ENCODE measurements at regions not wholly inside any gene's neighbourhood (a gene's known extent, or its start where the extent isn't known, plus 50 kb on each side); places are given as distances from the start of the nearest gene placed in this dataset.

GRCh38 chr12:28851781-28852180 lies 297.3 kb upstream of the FAR2 start:
- no peak for DNase-seq (ENCODE audit: extremely low spot score, unreplicated experiment)
- Mint-ChIP-seq H3K4me1 (ENCODE audit: unreplicated experiment) (peaks cover 10% of the 10 kb centered on the region), H3K27me3 (ENCODE audit: unreplicated experiment) (peaks cover 2% of the 10 kb centered on the region), H3K36me3 (ENCODE audit: unreplicated experiment) (no peaks in the 10 kb centered on the region), H3K4me3 (ENCODE audit: unreplicated experiment) (no peak overlapping the region), H3K9me3 (ENCODE audit: unreplicated experiment) (no peaks in the 10 kb centered on the region), H3K27ac (ENCODE audit: unreplicated experiment) (no peak overlapping the region)
- TF ChIP-seq, protein P1, sequence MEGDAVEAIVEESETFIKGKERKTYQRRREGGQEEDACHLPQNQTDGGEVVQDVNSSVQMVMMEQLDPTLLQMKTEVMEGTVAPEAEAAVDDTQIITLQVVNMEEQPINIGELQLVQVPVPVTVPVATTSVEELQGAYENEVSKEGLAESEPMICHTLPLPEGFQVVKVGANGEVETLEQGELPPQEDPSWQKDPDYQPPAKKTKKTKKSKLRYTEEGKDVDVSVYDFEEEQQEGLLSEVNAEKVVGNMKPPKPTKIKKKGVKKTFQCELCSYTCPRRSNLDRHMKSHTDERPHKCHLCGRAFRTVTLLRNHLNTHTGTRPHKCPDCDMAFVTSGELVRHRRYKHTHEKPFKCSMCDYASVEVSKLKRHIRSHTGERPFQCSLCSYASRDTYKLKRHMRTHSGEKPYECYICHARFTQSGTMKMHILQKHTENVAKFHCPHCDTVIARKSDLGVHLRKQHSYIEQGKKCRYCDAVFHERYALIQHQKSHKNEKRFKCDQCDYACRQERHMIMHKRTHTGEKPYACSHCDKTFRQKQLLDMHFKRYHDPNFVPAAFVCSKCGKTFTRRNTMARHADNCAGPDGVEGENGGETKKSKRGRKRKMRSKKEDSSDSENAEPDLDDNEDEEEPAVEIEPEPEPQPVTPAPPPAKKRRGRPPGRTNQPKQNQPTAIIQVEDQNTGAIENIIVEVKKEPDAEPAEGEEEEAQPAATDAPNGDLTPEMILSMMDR (IDR thresholded peaks at IDR 0.05) = no peak

DNA sequence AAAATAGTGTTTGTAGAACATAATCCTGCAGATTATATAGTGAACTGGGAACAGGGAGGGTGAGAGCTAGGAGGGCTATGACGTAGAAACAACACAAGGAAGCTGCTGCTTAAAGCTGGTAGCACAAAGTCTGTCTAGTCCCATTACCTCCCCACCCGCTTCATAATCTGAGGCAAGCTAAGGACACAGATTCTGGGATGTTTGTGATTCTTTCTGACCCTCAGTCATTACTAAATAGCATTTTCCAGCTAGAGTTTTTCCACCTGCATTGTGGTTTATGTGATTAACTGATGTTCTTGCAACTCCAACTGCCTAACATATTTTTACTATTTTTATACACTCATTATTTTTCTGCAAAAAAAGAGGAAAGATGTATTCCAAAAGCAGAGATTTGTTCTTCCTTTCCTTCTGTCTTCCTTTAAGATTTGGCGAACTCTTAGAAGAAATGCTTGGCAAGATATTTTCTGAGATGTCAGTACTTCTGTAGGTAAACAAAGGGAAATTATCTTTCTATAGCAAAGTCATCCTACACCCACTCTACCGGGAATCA lies 293.2 kb upstream of the FAR2 start:
- Mint-ChIP-seq H3K27ac (ENCODE audit: unreplicated experiment) (no peak overlapping the region), H3K36me3 (ENCODE audit: unreplicated experiment) (no peaks in the 10 kb centered on the region), H3K4me1 (ENCODE audit: unreplicated experiment) (peaks cover 17% of the 10 kb centered on the region), H3K9me3 (ENCODE audit: unreplicated experiment) (no peaks in the 10 kb centered on the region), H3K27me3 (ENCODE audit: unreplicated experiment) (peaks cover 5% of the 10 kb centered on the region), H3K4me3 (ENCODE audit: unreplicated experiment) (no peak overlapping the region)
- DNase-seq (ENCODE audit: extremely low spot score, unreplicated experiment) = no peak
- TF ChIP-seq, protein P1 (IDR thresholded peaks at IDR 0.05) = no peak

GRCh38 chr12:28857369-28857768 lies 291.7 kb upstream of the FAR2 start:
- Mint-ChIP-seq H3K4me1 (ENCODE audit: unreplicated experiment) (peaks cover 17% of the 10 kb centered on the region), H3K36me3 (ENCODE audit: unreplicated experiment) (no peaks in the 10 kb centered on the region), H3K4me3 (ENCODE audit: unreplicated experiment) (no peak overlapping the region), H3K9me3 (ENCODE audit: unreplicated experiment) (no peaks in the 10 kb centered on the region), H3K27me3 (ENCODE audit: unreplicated experiment) (peaks cover 5% of the 10 kb centered on the region), H3K27ac (ENCODE audit: unreplicated experiment) (no peak overlapping the region)
- TF ChIP-seq, protein P1 (IDR thresholded peaks at IDR 0.05) = no peak
- DNase-seq (ENCODE audit: extremely low spot score, unreplicated experiment) = no peak

DNA sequence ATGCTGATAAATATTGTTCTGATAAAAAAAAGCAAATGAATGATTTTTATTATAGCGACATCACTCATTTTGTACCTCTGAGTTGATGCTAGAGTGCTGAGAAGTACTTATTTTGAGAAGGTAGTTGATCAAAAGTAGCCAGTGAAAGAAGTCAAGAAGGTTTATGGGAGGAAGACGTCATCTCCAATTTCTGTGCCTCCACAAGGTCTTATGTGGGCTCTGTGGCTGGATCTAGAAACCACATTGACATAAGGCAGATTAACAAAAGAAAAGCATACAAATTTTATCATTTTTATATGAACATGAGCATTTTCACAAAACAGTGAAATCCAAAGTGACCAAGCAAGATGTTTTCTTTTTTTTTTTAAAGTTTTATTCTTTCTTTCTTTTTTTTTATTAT lies 289.5 kb upstream of the FAR2 start:
- no peak for DNase-seq (ENCODE audit: extremely low spot score, unreplicated experiment)
- TF ChIP-seq, protein P1 (IDR thresholded peaks at IDR 0.05) = no peak
- Mint-ChIP-seq H3K27me3 (ENCODE audit: unreplicated experiment) (peaks cover 10% of the 10 kb centered on the region), H3K4me1 (ENCODE audit: unreplicated experiment) (peaks cover 17% of the 10 kb centered on the region), H3K36me3 (ENCODE audit: unreplicated experiment) (no peaks in the 10 kb centered on the region), H3K27ac (ENCODE audit: unreplicated experiment) (no peak overlapping the region), H3K4me3 (ENCODE audit: unreplicated experiment) (no peak overlapping the region), H3K9me3 (ENCODE audit: unreplicated experiment) (no peaks in the 10 kb centered on the region)

DNA sequence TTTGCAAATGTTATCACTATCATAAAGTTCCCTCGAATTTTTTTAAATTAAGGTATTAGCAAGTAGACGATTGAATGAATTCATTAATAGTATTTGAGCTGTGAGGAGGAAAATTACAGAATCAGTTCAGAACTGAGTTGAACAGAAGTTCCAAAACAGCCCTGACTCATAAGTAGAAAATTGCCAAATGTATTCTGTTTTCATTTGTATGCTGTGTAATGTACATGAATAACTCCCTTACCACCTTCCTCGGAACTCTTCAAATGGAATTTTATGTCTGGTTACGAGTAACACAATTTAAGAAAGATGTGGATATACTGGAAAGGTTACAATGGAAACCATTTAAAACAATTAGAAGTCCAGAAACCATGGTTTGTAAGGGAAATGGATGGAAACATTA lies 283.3 kb upstream of the FAR2 start:
- no peak for DNase-seq (ENCODE audit: extremely low spot score, unreplicated experiment)
- Mint-ChIP-seq H3K27me3 (ENCODE audit: unreplicated experiment) (peaks cover 9% of the 10 kb centered on the region), H3K36me3 (ENCODE audit: unreplicated experiment) (no peaks in the 10 kb centered on the region), H3K27ac (ENCODE audit: unreplicated experiment) (no peak overlapping the region), H3K4me1 (ENCODE audit: unreplicated experiment) (peaks cover 8% of the 10 kb centered on the region), H3K4me3 (ENCODE audit: unreplicated experiment) (no peak overlapping the region), H3K9me3 (ENCODE audit: unreplicated experiment) (no peaks in the 10 kb centered on the region)
- TF ChIP-seq, protein P1 (IDR thresholded peaks at IDR 0.05) = no peak

Data from osteocyte (in vitro differentiated cells).